ENCODE measurements at regions not wholly inside any gene's neighbourhood (a gene's known extent, or its start where the extent isn't known, plus 50 kb on each side); places are given as distances from the start of the nearest gene placed in this dataset.

DNA sequence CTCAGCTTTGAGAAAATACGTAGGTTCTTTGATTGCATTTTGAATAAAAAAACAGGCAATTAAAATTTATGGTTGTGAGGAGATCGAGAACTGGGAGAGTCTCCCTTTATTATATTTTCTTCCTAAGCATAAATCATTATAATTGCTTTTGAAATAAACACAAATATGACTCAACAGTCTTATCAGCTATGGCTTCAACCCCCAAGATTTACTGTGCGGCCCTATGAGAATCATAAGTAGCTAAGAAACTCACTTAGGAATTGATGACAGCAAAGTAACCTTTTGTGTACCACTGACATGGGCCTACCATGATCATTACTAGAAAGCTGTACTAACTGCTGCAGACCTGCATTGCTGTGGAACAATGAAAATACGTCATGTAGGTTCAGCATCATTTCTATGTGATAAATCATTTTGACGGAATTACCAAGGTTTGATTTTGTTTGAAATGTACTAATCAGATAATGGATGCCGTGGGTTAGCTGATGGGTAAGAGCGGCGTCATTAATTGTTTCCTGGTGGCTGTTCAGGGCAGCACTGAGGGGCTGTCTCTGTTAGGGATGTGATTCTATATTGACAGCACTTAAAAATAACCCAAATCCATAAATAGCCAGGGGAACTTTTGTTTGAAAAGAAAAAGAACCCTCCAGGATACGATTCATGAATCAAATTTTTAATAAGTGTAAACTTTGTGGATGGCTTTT is 51.5 kb upstream of the GPRIN3 start:
- no peak for DNase-seq (ENCODE audit: low read depth, low spot score)
- TF ChIP-seq, protein P1, sequence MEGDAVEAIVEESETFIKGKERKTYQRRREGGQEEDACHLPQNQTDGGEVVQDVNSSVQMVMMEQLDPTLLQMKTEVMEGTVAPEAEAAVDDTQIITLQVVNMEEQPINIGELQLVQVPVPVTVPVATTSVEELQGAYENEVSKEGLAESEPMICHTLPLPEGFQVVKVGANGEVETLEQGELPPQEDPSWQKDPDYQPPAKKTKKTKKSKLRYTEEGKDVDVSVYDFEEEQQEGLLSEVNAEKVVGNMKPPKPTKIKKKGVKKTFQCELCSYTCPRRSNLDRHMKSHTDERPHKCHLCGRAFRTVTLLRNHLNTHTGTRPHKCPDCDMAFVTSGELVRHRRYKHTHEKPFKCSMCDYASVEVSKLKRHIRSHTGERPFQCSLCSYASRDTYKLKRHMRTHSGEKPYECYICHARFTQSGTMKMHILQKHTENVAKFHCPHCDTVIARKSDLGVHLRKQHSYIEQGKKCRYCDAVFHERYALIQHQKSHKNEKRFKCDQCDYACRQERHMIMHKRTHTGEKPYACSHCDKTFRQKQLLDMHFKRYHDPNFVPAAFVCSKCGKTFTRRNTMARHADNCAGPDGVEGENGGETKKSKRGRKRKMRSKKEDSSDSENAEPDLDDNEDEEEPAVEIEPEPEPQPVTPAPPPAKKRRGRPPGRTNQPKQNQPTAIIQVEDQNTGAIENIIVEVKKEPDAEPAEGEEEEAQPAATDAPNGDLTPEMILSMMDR (IDR thresholded peaks at IDR 0.05; ENCODE audit: low read depth, low read length): no peak
- in situ Hi-C loops (cut with HindIII; ENCODE audit: low sequenced_read_pairs): no loop called here
- H3K4me3 ChIP-seq (ENCODE audit: low read depth, low read length): no peak overlapping the region

DNA sequence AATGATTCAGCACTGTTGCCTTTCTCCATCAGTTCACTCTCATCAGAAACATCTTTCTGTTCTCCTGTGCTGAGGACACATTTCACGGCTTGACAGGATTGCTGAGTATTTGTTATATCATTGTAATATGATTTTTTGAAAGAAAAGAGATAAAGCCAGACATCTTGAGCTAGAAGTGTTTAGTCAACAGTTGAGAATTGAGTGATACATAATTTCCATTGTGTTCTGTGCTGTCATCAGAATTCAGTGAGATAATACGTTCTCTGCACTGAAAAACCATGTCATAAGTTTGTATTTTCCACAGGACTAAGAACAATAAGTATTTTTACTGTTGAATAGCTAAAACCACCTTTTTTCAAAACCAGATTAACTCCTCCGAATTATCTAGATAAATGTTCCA is 50.2 kb upstream of the GPRIN3 start:
- DNase-seq (ENCODE audit: low read depth, low spot score): no peak
- in situ Hi-C loops (cut with HindIII; ENCODE audit: low sequenced_read_pairs): no loop called here
- H3K4me3 ChIP-seq (ENCODE audit: low read depth, low read length): no peak overlapping the region
- TF ChIP-seq, protein P1 (IDR thresholded peaks at IDR 0.05; ENCODE audit: low read depth, low read length): no peak

Data from astrocyte of the spinal cord (primary cell).